GM12875 (cell line): ENCODE measurements at regions not wholly inside any gene's neighbourhood (a gene's known extent, or its start where the extent isn't known, plus 50 kb on each side); places are given as distances from the start of the nearest gene placed in this dataset.

ENCODE experiments used
- H3K4me3 ChIP-seq: one replicate; pipeline ENCODE4 v1.5.1; 2011; ENCODE audit warnings: low read depth, low read length, control low read depth
- CTCF ChIP-seq: IDR thresholded peaks from 2 replicates; pipeline ENCODE4 v1.5.1; 2011; ENCODE audit warnings: low read depth, mild to moderate bottlenecking, control low read depth, inconsistent platforms, low read length, moderate library complexity, borderline replicate concordance; ENCODE audit not compliant: insufficient read depth

GRCh38 chr2:167438206-167438605 lies 549.9 kb downstream of the XIRP2 start:
- no peak for TF ChIP-seq CTCF
- no peak overlapping the region for H3K4me3 ChIP-seq

- TF ChIP-seq CTCF: no peak
- H3K4me3 ChIP-seq: no peak overlapping the region
Measured at GRCh38 chr2:167431949-167432348, 543.7 kb downstream of the XIRP2 start.

- no peak overlapping the region for H3K4me3 ChIP-seq
- no peak for TF ChIP-seq CTCF
Measured at GRCh38 chr2:167430447-167430846, 542.2 kb downstream of the XIRP2 start.

- no peak overlapping the region for H3K4me3 ChIP-seq
- no peak for TF ChIP-seq CTCF
Measured at GRCh38 chr2:167424803-167425755, 536.8 kb downstream of the XIRP2 start.

- no peak for TF ChIP-seq CTCF
- H3K4me3 ChIP-seq: no peak overlapping the region
Measured at GRCh38 chr2:167424221-167424620, 535.9 kb downstream of the XIRP2 start.

GRCh38 chr2:167423731-167424130 lies 535.5 kb downstream of the XIRP2 start:
- TF ChIP-seq CTCF: no peak
- no peak overlapping the region for H3K4me3 ChIP-seq

- no peak overlapping the region for H3K4me3 ChIP-seq
- TF ChIP-seq CTCF: no peak
Measured at GRCh38 chr2:167420211-167420610, 531.9 kb downstream of the XIRP2 start.
